Stimulated activated naive CD8-positive, alpha-beta T cell treated with anti-CD3 and anti-CD28 coated beads, Interleukin-15, amount 100 ng/mL, for 72 hours (primary cell): ENCODE measurements at regions not wholly inside any gene's neighbourhood (a gene's known extent, or its start where the extent isn't known, plus 50 kb on each side); places are given as distances from the start of the nearest gene placed in this dataset.
"Not testable (repeated sequence)": the region's sequence is repeated elsewhere in the genome, so short reads cannot be mapped to it uniquely, and the experiment has no call there.

Source experiments
- ATAC-seq: fragments of 150-1000 bp; cut with Tn5 transposase; 2 replicates; pipeline ENCODE4 v1.10.0; 2021; ENCODE audit warnings: mild to moderate bottlenecking, moderate library complexity
- DNase-seq, 2 donors: peaks; one replicate each; pipeline ENCODE4 v3.0.0; 2021 to 2022
- H3K27ac Mint-ChIP-seq, 2 donors: one replicate each; pipeline ENCODE4 v1.8.0; 2022; ENCODE audit warnings: mild to moderate bottlenecking in 2 of 2, mixed read lengths in 2 of 2, moderate library complexity in 2 of 2
- H3K27me3 Mint-ChIP-seq: one replicate; pipeline ENCODE4 v1.8.0; 2022; ENCODE audit warnings: mixed read lengths
- H3K4me1 Mint-ChIP-seq: one replicate; pipeline ENCODE4 v1.8.0; 2022; ENCODE audit warnings: mild to moderate bottlenecking, mixed read lengths
- H3K4me3 Mint-ChIP-seq, 2 donors: one replicate each; pipeline ENCODE4 v1.8.0; 2022; ENCODE audit warnings: mild to moderate bottlenecking in 2 of 2, mixed read lengths in 2 of 2, moderate library complexity in 1 of 2
- H3K9me3 Mint-ChIP-seq, 2 donors: one replicate each; pipeline ENCODE4 v1.8.0; 2022; ENCODE audit warnings: mixed read lengths in 2 of 2

- ATAC-seq: no peak
- no peak overlapping the region for H3K4me3 Mint-ChIP-seq
These were observed 103.7 kb downstream of the TTC6 start for GRCh38 chr14:37698840-37699777.

DNA sequence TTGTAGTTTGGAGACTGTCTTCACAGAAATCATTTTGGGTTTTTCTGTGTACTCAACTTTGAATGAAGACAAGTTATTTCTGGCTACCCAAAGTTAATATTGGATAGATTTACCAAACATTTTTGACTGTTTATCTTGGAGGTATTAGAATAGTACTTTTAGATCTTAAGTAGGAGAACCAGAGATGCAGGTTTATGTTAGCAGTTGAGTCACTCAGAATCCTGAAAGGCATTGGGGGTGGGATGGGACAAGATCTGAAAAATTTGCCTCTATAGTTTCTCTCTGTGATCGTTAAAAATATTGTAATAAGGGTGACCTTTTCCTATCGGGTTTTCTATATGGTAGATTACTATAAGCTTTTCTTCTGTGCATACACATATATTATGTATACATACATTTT, 112.3 kb downstream of the TTC6 start:
- no peak for DNase-seq
- Mint-ChIP-seq H3K27ac (no peak overlapping the region), H3K27me3 (no peaks in the 10 kb centered on the region), H3K4me1 (no peaks in the 10 kb centered on the region), H3K4me3 (no peak overlapping the region), H3K9me3 (peaks cover 0 to 5% of the 10 kb centered on the region in 2 donors)
- ATAC-seq: no peak

More at GRCh38 chr14:37698840-37699777, 103.7 kb downstream of the TTC6 start:
- no peaks in the 10 kb centered on the region for H3K4me1 Mint-ChIP-seq
- no peak overlapping the region for H3K27ac Mint-ChIP-seq
- H3K9me3 Mint-ChIP-seq: peaks cover 0 to 4% of the 10 kb centered on the region in 2 donors
- no peaks in the 10 kb centered on the region for H3K27me3 Mint-ChIP-seq
- no peak for DNase-seq

DNA sequence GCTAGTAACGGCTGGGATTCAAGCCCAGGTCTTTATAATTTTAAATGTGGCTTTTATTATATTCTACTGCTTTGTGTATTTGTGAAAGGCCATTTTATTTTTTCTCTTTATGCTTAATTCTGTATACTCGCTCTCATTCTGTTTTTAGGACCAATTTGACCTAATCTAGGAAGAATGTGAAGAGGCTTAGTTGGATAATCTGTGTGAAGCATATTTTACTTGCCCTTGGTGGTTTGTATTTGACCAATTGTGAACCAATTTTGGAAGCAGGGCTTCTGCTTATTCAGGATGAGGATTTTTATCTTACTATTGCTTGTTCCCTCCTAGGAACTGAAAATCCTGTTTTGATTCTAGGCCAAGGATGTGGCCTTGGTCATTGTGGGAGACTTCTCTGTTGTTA, 113.1 kb downstream of the TTC6 start:
- no peak for ATAC-seq
- H3K27me3 Mint-ChIP-seq: no peaks in the 10 kb centered on the region
- no peak for DNase-seq
- no peak overlapping the region for H3K27ac Mint-ChIP-seq
- H3K4me3 Mint-ChIP-seq: no peak overlapping the region
- H3K4me1 Mint-ChIP-seq: no peaks in the 10 kb centered on the region
- peaks cover 0 to 8% of the 10 kb centered on the region in 2 donors for H3K9me3 Mint-ChIP-seq

GRCh38 chr14:37709419-37710195, 114.2 kb downstream of the TTC6 start:
- DNase-seq (no peak), ATAC-seq (no peak)
- Mint-ChIP-seq H3K27ac (no peak overlapping the region), H3K9me3 (peaks cover 0 to 8% of the 10 kb centered on the region in 2 donors), H3K27me3 (no peaks in the 10 kb centered on the region), H3K4me1 (no peaks in the 10 kb centered on the region), H3K4me3 (no peak overlapping the region)

GRCh38 chr14:37711356-37711830, 116.0 kb downstream of the TTC6 start:
- DNase-seq: no peak
- Mint-ChIP-seq H3K9me3 (peaks cover 0 to 8% of the 10 kb centered on the region in 2 donors), H3K4me1 (no peaks in the 10 kb centered on the region), H3K4me3 (no peak overlapping the region), H3K27me3 (no peaks in the 10 kb centered on the region), H3K27ac (no peak overlapping the region)
- no peak for ATAC-seq

DNA sequence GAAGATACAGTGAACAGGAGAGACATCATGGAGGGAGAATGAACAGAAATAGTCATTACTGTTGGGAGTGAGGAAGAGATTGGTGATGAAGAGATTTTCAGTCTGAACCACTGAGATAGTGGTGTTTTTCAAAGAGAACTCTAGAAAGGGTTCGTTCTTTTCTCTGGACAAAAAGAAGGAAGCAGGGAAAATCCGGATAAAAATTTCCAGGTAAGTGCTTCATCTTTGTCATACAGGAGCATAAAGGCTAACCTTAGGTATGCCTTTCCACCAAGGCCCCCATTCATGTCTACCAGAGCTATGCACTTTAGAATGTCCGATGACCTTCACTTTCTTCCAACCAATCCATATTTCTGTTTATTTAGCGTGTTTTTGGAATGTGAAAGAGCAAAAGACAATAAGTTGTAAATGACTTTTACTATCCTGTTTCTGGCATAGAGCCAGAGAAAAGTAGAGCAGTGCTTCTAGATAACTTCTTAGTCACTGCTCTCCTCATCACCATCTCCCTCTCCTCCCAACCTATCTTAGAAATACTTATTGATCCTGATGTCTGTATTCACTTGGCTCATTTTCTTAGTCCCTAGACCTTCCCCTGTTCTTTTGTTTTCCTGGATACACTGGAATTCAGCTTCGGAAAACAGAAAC, 116.5 kb downstream of the TTC6 start:
- no peak for DNase-seq
- Mint-ChIP-seq H3K4me1 (no peaks in the 10 kb centered on the region), H3K27me3 (no peaks in the 10 kb centered on the region), H3K9me3 (peaks cover 0 to 8% of the 10 kb centered on the region in 2 donors), H3K4me3 (no peak overlapping the region), H3K27ac (no peak overlapping the region)
- ATAC-seq: no peak

DNA sequence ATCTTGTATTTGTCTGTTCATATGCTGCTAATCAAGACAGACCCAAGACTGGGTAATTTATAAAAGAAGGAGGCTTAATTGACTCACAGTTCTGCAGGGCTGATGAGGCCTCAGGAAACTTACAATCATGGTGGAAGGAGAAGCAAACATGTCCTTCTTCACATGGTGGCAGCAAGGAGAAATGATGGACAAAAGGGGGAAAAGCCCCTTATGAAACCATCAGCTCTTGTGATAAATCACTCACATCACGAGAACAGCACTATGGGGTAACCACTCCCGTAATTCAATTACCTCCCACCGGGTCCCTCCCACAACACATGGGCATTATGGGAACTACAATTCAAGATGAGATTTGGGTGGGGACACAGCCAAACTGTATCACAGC, 117.0 kb downstream of the TTC6 start:
- not testable (repeated sequence) for H3K27me3 Mint-ChIP-seq, H3K4me1 Mint-ChIP-seq, ATAC-seq, H3K4me3 Mint-ChIP-seq, H3K27ac Mint-ChIP-seq, H3K9me3 Mint-ChIP-seq, DNase-seq

- no peaks in the 10 kb centered on the region for H3K27me3 Mint-ChIP-seq
- no peak overlapping the region for H3K27ac Mint-ChIP-seq
- no peak for ATAC-seq
- peaks cover 0 to 8% of the 10 kb centered on the region in 2 donors for H3K9me3 Mint-ChIP-seq
- no peaks in the 10 kb centered on the region for H3K4me1 Mint-ChIP-seq
- no peak for DNase-seq
- no peak overlapping the region for H3K4me3 Mint-ChIP-seq
These were observed 117.6 kb downstream of the TTC6 start for GRCh38 chr14:37712976-37713431.

GRCh38 chr14:37720131-37720530, 124.7 kb downstream of the TTC6 start:
- peak overlapping the region in 1 of 2 donors; percentile 72 for H3K27ac Mint-ChIP-seq
- H3K4me1 Mint-ChIP-seq: no peaks in the 10 kb centered on the region
- no peaks in the 10 kb centered on the region for H3K27me3 Mint-ChIP-seq
- no peak for ATAC-seq
- H3K9me3 Mint-ChIP-seq: peaks cover 0 to 4% of the 10 kb centered on the region in 2 donors
- no peak overlapping the region for H3K4me3 Mint-ChIP-seq
- DNase-seq: no peak

GRCh38 chr14:37721976-37722659, 126.7 kb downstream of the TTC6 start:
- no peak overlapping the region for H3K27ac Mint-ChIP-seq
- no peak for ATAC-seq
- peaks cover 0 to 4% of the 10 kb centered on the region in 2 donors for H3K9me3 Mint-ChIP-seq
- H3K4me1 Mint-ChIP-seq: no peaks in the 10 kb centered on the region
- no peak for DNase-seq
- H3K27me3 Mint-ChIP-seq: no peaks in the 10 kb centered on the region
- no peak overlapping the region for H3K4me3 Mint-ChIP-seq

DNA sequence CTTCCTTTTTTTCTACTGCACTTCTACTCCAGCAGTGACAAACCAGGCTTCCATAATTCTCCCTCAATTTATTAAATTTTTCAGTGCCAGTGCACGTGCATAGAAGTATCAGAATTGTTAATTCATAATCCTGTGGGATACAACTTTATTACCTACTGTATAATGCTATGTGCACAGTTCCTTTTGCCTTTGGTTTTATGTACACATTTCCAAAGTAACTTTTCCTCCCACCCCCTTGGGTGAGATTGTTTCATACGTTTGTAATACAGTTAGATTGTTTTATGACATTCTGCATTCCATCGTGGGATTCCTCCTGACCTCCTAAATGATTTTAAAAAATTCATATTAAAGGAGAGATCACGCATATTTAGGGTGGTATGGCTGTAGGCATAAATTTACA, 128.1 kb downstream of the TTC6 start:
- Mint-ChIP-seq H3K27me3 (no peaks in the 10 kb centered on the region), H3K4me3 (no peak overlapping the region), H3K9me3 (peaks cover 0 to 4% of the 10 kb centered on the region in 2 donors), H3K4me1 (no peaks in the 10 kb centered on the region), H3K27ac (no peak overlapping the region)
- no peak for ATAC-seq
- DNase-seq: no peak

DNA sequence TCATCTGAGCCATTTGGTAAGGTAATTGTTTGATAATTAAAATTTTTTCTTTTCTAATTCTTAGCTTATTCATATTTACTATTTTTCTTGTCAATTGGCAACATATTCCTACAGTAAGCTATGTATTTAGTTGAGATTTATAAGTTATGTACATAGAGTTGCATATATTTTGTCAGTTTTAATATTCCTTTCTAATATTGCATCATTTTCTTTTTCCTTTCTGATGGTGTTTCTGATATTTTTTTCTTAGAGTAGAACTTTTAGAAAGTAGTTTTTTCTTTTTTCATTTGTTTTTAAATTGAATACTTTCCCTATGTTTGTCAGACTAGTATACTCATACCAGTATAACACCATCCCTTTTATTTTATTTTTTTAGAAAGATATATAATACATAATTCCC, 131.3 kb downstream of the TTC6 start:
- DNase-seq: no peak
- no peak overlapping the region for H3K27ac Mint-ChIP-seq
- no peaks in the 10 kb centered on the region for H3K27me3 Mint-ChIP-seq
- no peaks in the 10 kb centered on the region for H3K9me3 Mint-ChIP-seq
- no peak for ATAC-seq
- no peaks in the 10 kb centered on the region for H3K4me1 Mint-ChIP-seq
- no peak overlapping the region for H3K4me3 Mint-ChIP-seq

DNA sequence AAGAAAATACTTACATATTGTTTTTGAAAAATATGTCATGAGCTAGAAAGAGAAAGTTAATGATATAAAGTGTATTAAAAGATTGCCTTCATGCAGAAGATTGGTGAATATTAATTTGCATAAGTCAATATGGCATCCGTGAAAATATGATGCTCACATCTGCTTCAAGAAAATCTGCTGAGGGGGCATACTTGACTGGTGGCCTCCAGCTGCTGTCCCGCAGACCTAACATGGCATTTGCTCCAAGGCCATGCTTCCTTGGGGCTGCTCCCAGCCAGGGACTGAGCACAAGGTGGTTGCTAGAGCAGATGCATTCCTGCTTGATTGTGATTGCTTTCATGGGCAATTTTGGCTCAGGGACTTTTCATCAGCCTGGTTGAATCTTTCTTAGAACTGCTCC, 133.8 kb downstream of the TTC6 start:
- no peak for DNase-seq
- H3K4me1 Mint-ChIP-seq: no peaks in the 10 kb centered on the region
- H3K27me3 Mint-ChIP-seq: no peaks in the 10 kb centered on the region
- ATAC-seq: no peak
- no peak overlapping the region for H3K27ac Mint-ChIP-seq
- no peak overlapping the region for H3K4me3 Mint-ChIP-seq
- H3K9me3 Mint-ChIP-seq: no peaks in the 10 kb centered on the region

- ATAC-seq: no peak
These were observed 135.7 kb downstream of the TTC6 start for GRCh38 chr14:37731094-37731493.

DNA sequence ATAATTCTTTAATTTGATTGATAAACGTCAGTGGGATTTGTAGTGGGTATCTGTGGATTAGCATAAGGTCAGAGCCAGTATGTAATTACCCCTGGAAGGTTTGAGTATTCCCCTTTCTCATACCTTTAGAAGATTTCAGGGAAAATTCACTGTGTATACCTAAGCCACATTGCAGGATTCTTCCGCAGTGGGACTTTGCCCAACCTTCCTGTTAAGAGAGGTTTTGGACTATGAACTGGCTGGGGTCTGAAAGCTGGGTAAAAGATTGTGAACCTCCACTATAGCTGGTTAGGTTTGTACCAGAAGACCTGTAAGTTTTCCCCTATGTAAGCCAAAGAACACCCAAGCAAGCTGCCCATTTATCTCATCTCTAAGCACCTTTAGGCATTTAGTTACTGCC, 150.2 kb downstream of the TTC6 start:
- ATAC-seq (no peak), DNase-seq (no peak)
- Mint-ChIP-seq H3K27me3 (no peaks in the 10 kb centered on the region), H3K4me1 (no peaks in the 10 kb centered on the region), H3K4me3 (no peak overlapping the region), H3K27ac (no peak overlapping the region), H3K9me3 (peaks cover 0 to 6% of the 10 kb centered on the region in 2 donors)

More at GRCh38 chr14:37731094-37731493, 135.7 kb downstream of the TTC6 start:
- Mint-ChIP-seq H3K27me3 (no peaks in the 10 kb centered on the region), H3K4me1 (no peaks in the 10 kb centered on the region), H3K27ac (no peak overlapping the region), H3K4me3 (no peak overlapping the region), H3K9me3 (no peaks in the 10 kb centered on the region)
- DNase-seq: no peak
